Naive thymus-derived CD8-positive, alpha-beta T cell (primary cell): ENCODE measurements at regions not wholly inside any gene's neighbourhood (a gene's known extent, or its start where the extent isn't known, plus 50 kb on each side); places are given as distances from the start of the nearest gene placed in this dataset.

Source experiments
- ATAC-seq, 2 donors: fragments of 150-1000 bp; cut with Tn5 transposase in 1 of 2; sonication (Bioruptor Pico), chemical (Tn5 transposase) in 1 of 2; 1 replicate in 1 of 2; 2 replicates in 1 of 2; pipeline ENCODE4 v1.10.0; 2021; ENCODE audit warnings: mild to moderate bottlenecking in 2 of 2, moderate library complexity in 2 of 2
- POLR2A ChIA-PET: fragments of 350-600 bp; sonication (Branson Sonifier 250); formaldehyde crosslinking; loops from one replicate; lab custom pipeline; 2021; ENCODE audit warnings: antibody characterized with exemption; lab: Charles Lee
- DNase-seq, 10 donors: peaks; one replicate each; pipeline versions ENCODE4 v3.0.0 to v3.0.0-alpha.2; 2020 to 2022
- H3K27ac Mint-ChIP-seq, 10 donors: one replicate each; pipeline ENCODE4 v1.8.0; 2020 to 2022; ENCODE audit warnings: mild to moderate bottlenecking in 10 of 10, mixed read lengths in 10 of 10, moderate library complexity in 4 of 10, inconsistent platforms in 1 of 10
- H3K27me3 Mint-ChIP-seq, 5 donors: one replicate each; pipeline ENCODE4 v1.8.0; 2021 to 2022; ENCODE audit warnings: mixed read lengths in 5 of 5
- H3K36me3 Mint-ChIP-seq, 3 donors: one replicate each; pipeline ENCODE4 v1.8.0; 2020 to 2022; ENCODE audit warnings: mixed read lengths in 3 of 3, mild to moderate bottlenecking in 2 of 3, inconsistent platforms in 1 of 3
- H3K4me1 Mint-ChIP-seq, 4 donors: one replicate each; pipeline ENCODE4 v1.8.0; 2021 to 2022; ENCODE audit warnings: mixed read lengths in 4 of 4
- H3K4me3 Mint-ChIP-seq, 10 donors: one replicate each; pipeline ENCODE4 v1.8.0; 2020 to 2022; ENCODE audit warnings: mild to moderate bottlenecking in 10 of 10, mixed read lengths in 10 of 10, moderate library complexity in 6 of 10, inconsistent platforms in 1 of 10
- H3K9me3 Mint-ChIP-seq, 9 donors: one replicate each; pipeline ENCODE4 v1.8.0; 2020 to 2022; ENCODE audit warnings: mixed read lengths in 9 of 9, mild to moderate bottlenecking in 3 of 9, inconsistent platforms in 1 of 9, moderate library complexity in 1 of 9

DNA sequence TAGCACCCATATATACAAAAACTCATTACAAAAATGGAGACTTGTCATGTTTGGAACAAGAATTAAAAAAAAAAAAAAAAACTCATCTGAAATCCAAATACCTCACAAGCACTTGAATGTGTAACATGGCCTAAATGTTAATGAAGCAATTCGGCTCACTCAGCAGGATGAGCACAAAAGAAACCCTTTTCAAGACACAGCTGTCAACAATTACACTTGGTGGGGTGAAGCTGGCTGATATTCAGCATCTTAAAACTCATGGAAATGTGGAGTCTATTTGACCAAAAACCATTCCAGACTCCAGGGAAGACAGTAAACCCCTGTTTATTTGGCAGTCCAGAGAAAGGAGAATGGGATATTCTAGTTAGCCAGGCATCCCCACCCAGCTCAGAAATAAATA, 205.4 kb upstream of the TSC22D2 start:
- Mint-ChIP-seq H3K36me3 (no peaks in the 10 kb centered on the region), H3K4me3 (no peak overlapping the region), H3K27me3 (peaks cover 10 to 28% (median 11%) of the 10 kb centered on the region in 5 donors), H3K9me3 (no peaks in the 10 kb centered on the region), H3K4me1 (no peaks in the 10 kb centered on the region), H3K27ac (no peak overlapping the region)
- POLR2A ChIA-PET = interaction anchor here (0.6 kb wide), 1 partner anchor 820 kb away, joined by 3 read pairs; no protein-coding TSS in a partner anchor
- no peak for DNase-seq
- ATAC-seq = no peak

GRCh38 chr3:150194957-150195356, 213.1 kb upstream of the TSC22D2 start:
- Mint-ChIP-seq H3K9me3 (peaks cover 0 to 3% (median under 1%) of the 10 kb centered on the region in 9 donors), H3K4me1 (no peaks in the 10 kb centered on the region), H3K4me3 (no peak overlapping the region), H3K36me3 (no peaks in the 10 kb centered on the region), H3K27me3 (peaks cover 16 to 48% (median 24%) of the 10 kb centered on the region in 5 donors), H3K27ac (no peak overlapping the region)
- no peak for ATAC-seq
- DNase-seq = no peak
- POLR2A ChIA-PET = no interaction called here

GRCh38 chr3:150194513-150194912, 213.6 kb upstream of the TSC22D2 start:
- H3K9me3 Mint-ChIP-seq = peaks cover 0 to 7% (median 3%) of the 10 kb centered on the region in 9 donors
- no peak overlapping the region for H3K4me3 Mint-ChIP-seq

GRCh38 chr3:150184426-150185071, 213.9 kb upstream of the PFN2 start:
- Mint-ChIP-seq H3K36me3 (no peaks in the 10 kb centered on the region), H3K9me3 (peaks cover 0 to 10% (median 2%) of the 10 kb centered on the region in 9 donors), H3K4me1 (no peaks in the 10 kb centered on the region), H3K27ac (no peak overlapping the region), H3K4me3 (no peak overlapping the region), H3K27me3 (peaks cover 7 to 18% (median 11%) of the 10 kb centered on the region in 5 donors)
- POLR2A ChIA-PET = no interaction called here
- no peak for DNase-seq
- ATAC-seq = no peak

More at GRCh38 chr3:150194513-150194912, 213.6 kb upstream of the TSC22D2 start:
- no peaks in the 10 kb centered on the region for H3K4me1 Mint-ChIP-seq
- ATAC-seq (no peak), DNase-seq (no peak)
- H3K36me3 Mint-ChIP-seq = no peaks in the 10 kb centered on the region
- peaks cover 16 to 48% (median 26%) of the 10 kb centered on the region in 5 donors for H3K27me3 Mint-ChIP-seq
- no peak overlapping the region for H3K27ac Mint-ChIP-seq
- POLR2A ChIA-PET = no interaction called here

GRCh38 chr3:150183678-150184425, 213.2 kb upstream of the PFN2 start:
- peaks cover 0 to 3% (median 0%) of the 10 kb centered on the region in 9 donors for H3K9me3 Mint-ChIP-seq
- POLR2A ChIA-PET = no interaction called here

GRCh38 chr3:150180334-150180733, 209.6 kb upstream of the PFN2 start:
- no peaks in the 10 kb centered on the region for H3K9me3 Mint-ChIP-seq
- H3K4me3 Mint-ChIP-seq = no peak overlapping the region
- POLR2A ChIA-PET = no interaction called here
- ATAC-seq = no peak
- no peaks in the 10 kb centered on the region for H3K36me3 Mint-ChIP-seq
- no peaks in the 10 kb centered on the region for H3K4me1 Mint-ChIP-seq
- DNase-seq = no peak
- peaks cover 9 to 21% (median 11%) of the 10 kb centered on the region in 5 donors for H3K27me3 Mint-ChIP-seq
- H3K27ac Mint-ChIP-seq = no peak overlapping the region

More at GRCh38 chr3:150183678-150184425, 213.2 kb upstream of the PFN2 start:
- no peak overlapping the region for H3K4me3 Mint-ChIP-seq
- DNase-seq = peak; percentile 11 to 74 (median 30)
- peak; percentile 87 to 95 for ATAC-seq
- peaks cover 7 to 20% (median 10%) of the 10 kb centered on the region in 5 donors for H3K27me3 Mint-ChIP-seq
- H3K27ac Mint-ChIP-seq = no peak overlapping the region
- H3K4me1 Mint-ChIP-seq = no peaks in the 10 kb centered on the region
- no peaks in the 10 kb centered on the region for H3K36me3 Mint-ChIP-seq

GRCh38 chr3:150179330-150179729, 208.6 kb upstream of the PFN2 start:
- H3K4me3 Mint-ChIP-seq = no peak overlapping the region
- ATAC-seq (no peak), DNase-seq (no peak)
- H3K27me3 Mint-ChIP-seq = peaks cover 11 to 28% (median 15%) of the 10 kb centered on the region in 5 donors
- H3K36me3 Mint-ChIP-seq = no peaks in the 10 kb centered on the region
- H3K27ac Mint-ChIP-seq = no peak overlapping the region
- H3K9me3 Mint-ChIP-seq = no peaks in the 10 kb centered on the region
- H3K4me1 Mint-ChIP-seq = no peaks in the 10 kb centered on the region
- POLR2A ChIA-PET = no interaction called here

DNA sequence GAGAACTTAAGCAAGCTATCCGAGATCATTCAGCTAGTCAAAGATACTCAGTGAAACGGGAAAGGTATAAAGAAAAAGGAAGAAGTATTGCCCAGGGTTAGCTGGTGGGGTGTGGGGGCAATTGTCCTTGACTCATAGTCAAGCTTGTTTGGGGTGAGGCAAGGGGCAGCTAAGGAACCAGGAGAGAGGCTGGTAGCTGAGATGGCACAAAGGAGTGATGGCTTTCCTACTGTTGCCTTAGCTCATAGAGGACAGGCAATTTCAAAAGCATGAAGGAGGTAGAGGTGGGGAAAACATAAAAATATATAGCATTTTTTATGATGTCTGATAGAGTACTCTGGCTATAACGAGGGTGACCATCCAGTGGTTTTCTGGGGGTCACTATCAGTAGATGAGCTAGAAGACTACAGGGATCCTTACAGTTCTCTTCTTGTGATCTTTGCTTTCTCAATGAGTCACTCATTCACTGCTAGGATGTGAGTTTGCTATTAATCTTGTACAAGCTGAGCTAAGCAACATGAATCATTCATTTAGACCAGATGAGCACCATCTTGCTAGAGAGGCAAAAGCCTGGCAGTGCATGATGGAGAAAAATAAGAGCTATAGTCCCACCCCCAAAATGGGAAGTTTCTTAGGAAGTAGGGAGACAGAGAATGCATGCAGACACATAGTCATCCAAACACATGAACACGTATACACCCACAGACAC, 207.1 kb upstream of the PFN2 start:
- Mint-ChIP-seq H3K36me3 (no peaks in the 10 kb centered on the region), H3K4me3 (no peak overlapping the region), H3K27me3 (peaks cover 11 to 30% (median 15%) of the 10 kb centered on the region in 5 donors), H3K27ac (no peak overlapping the region), H3K4me1 (no peaks in the 10 kb centered on the region), H3K9me3 (no peaks in the 10 kb centered on the region)
- POLR2A ChIA-PET = no interaction called here
- no peak for ATAC-seq
- no peak for DNase-seq

GRCh38 chr3:150174179-150174578, 203.5 kb upstream of the PFN2 start:
- Mint-ChIP-seq H3K4me3 (no peak overlapping the region), H3K36me3 (no peaks in the 10 kb centered on the region), H3K27ac (no peak overlapping the region), H3K9me3 (no peaks in the 10 kb centered on the region), H3K27me3 (peaks cover 2 to 19% (median 16%) of the 10 kb centered on the region in 5 donors), H3K4me1 (no peaks in the 10 kb centered on the region)
- DNase-seq (no peak), ATAC-seq (no peak)
- POLR2A ChIA-PET = no interaction called here

- Mint-ChIP-seq H3K36me3 (no peaks in the 10 kb centered on the region), H3K27me3 (peaks cover 0 to 21% (median 16%) of the 10 kb centered on the region in 5 donors), H3K4me3 (no peak overlapping the region), H3K27ac (no peak overlapping the region), H3K9me3 (no peaks in the 10 kb centered on the region), H3K4me1 (no peaks in the 10 kb centered on the region)
- POLR2A ChIA-PET = no interaction called here
- DNase-seq = no peak
- ATAC-seq = no peak
Observed at GRCh38 chr3:150172356-150172755, 201.7 kb upstream of the PFN2 start.

- ATAC-seq (no peak), DNase-seq (no peak)
- POLR2A ChIA-PET = no interaction called here
- Mint-ChIP-seq H3K4me1 (no peaks in the 10 kb centered on the region), H3K4me3 (no peak overlapping the region), H3K9me3 (no peaks in the 10 kb centered on the region), H3K36me3 (no peaks in the 10 kb centered on the region), H3K27me3 (peaks cover 0 to 19% (median 16%) of the 10 kb centered on the region in 5 donors), H3K27ac (no peak overlapping the region)
Observed at GRCh38 chr3:150170852-150171520, 200.3 kb upstream of the PFN2 start.

DNA sequence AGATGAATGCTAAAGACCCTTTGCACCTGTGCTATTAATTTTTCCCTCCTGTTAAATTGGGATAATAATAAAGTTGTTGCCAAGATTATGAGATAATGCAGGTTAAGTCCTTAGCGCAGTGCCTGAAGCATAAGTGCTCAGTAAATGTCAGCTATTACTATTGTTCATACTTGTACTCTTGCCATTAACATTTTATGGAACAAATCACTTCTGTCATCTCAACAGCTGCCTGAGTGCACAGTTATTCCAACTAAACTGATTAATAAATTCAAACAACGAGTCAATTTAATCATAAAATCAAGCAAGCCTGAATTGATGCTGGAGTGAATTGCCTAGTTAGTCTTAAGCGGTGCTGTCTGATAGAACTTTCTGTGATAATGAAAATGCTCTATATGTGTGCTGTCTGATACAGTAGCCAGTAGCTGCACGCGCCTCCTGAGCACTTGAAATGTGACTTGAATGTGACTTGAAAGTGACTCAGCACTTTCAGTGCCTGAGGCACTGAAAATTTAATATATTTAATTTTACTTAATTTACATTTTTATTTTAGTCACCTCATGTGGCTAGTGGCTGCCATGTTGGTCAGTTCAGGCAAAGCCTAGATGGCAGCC, 198.7 kb upstream of the PFN2 start:
- H3K4me3 Mint-ChIP-seq = no peak overlapping the region
- DNase-seq (no peak), ATAC-seq (no peak)
- peaks cover 1 to 16% (median 13%) of the 10 kb centered on the region in 5 donors for H3K27me3 Mint-ChIP-seq
- H3K36me3 Mint-ChIP-seq = no peaks in the 10 kb centered on the region
- H3K4me1 Mint-ChIP-seq = no peaks in the 10 kb centered on the region
- H3K27ac Mint-ChIP-seq = no peak overlapping the region
- no peaks in the 10 kb centered on the region for H3K9me3 Mint-ChIP-seq
- POLR2A ChIA-PET = no interaction called here
